CD14-positive monocyte (primary cell): ENCODE measurements at regions not wholly inside any gene's neighbourhood (a gene's known extent, or its start where the extent isn't known, plus 50 kb on each side); places are given as distances from the start of the nearest gene placed in this dataset.

Experiments used
- DNase-seq, 3 donors: peaks; one replicate each; pipeline ENCODE4 v3.0.0-alpha.2; 2011 to 2022
- H2AFZ ChIP-seq: 2 replicates; pipeline ENCODE4 v1.6.0; 2012; ENCODE audit warnings: mild to moderate bottlenecking, low read depth, low read length, inconsistent platforms; ENCODE audit not compliant: insufficient read depth, poor library complexity, severe bottlenecking
- H3K27ac ChIP-seq, 2 donors: 1 replicate in 1 of 2; 2 replicates in 1 of 2; pipeline ENCODE4 v1.5.1; 2012 to 2013; ENCODE audit warnings: low read length in 2 of 2, control low read depth in 1 of 2, inconsistent platforms in 1 of 2, low read depth in 1 of 2, mild to moderate bottlenecking in 1 of 2
- H3K27me3 ChIP-seq, 2 donors: one replicate each; pipeline versions ENCODE4 v1.6.0 to v1.6.1; 2011 to 2013; ENCODE audit warnings: low read length in 2 of 2; ENCODE audit not compliant: control insufficient read depth in 2 of 2, insufficient read depth in 2 of 2
- H3K36me3 ChIP-seq, 2 donors: replicated peaks in 1 of 2; 1 replicate in 1 of 2; 2 replicates in 1 of 2; pipeline versions ENCODE4 v1.5.1 to v1.6.1; 2012 to 2013; ENCODE audit warnings: low read length in 2 of 2, control low read depth in 1 of 2, inconsistent platforms in 1 of 2, mild to moderate bottlenecking in 1 of 2; ENCODE audit not compliant: insufficient read depth in 2 of 2, control insufficient read depth in 1 of 2
- H3K4me1 ChIP-seq, 2 donors: 1 replicate in 1 of 2; 2 replicates in 1 of 2; pipeline versions ENCODE4 v1.5.1 to v1.6.1; 2012 to 2013; ENCODE audit warnings: low read length in 2 of 2, control low read depth in 1 of 2, inconsistent platforms in 1 of 2, mild to moderate bottlenecking in 1 of 2, moderate library complexity in 1 of 2; ENCODE audit not compliant: insufficient read depth in 2 of 2, control insufficient read depth in 1 of 2
- H3K4me2 ChIP-seq: replicated peaks from 2 replicates; pipeline ENCODE3; 2012; ENCODE audit warnings: low read length, moderate library complexity, mild to moderate bottlenecking; ENCODE audit not compliant: poor library complexity, severe bottlenecking; ENCODE audit errors: extremely low read depth
- H3K4me3 ChIP-seq, 3 experiments: fragments of 200-600 bp in 1 of 3; sonication (generic) in 1 of 3; replicated peaks in 1 of 3; 1 replicate in 2 of 3; 2 replicates in 1 of 3; pipeline ENCODE4 v1.5.1; 2011 to 2013; ENCODE audit warnings: low read length in 3 of 3, mild to moderate bottlenecking in 3 of 3, control low read depth in 2 of 3, low read depth in 2 of 3, inconsistent platforms in 1 of 3, moderate library complexity in 1 of 3
- H3K79me2 ChIP-seq: 2 replicates; pipeline ENCODE4 v1.6.0; 2012; ENCODE audit warnings: mild to moderate bottlenecking, control low read depth, inconsistent platforms, low read length, moderate library complexity; ENCODE audit not compliant: insufficient read depth
- H3K9ac ChIP-seq: 2 replicates; pipeline ENCODE4 v1.6.0; 2017; ENCODE audit warnings: low read length, mild to moderate bottlenecking; ENCODE audit not compliant: insufficient read depth, poor library complexity, severe bottlenecking
- H3K9me3 ChIP-seq, 2 donors: replicated peaks in 1 of 2; 1 replicate in 1 of 2; 2 replicates in 1 of 2; pipeline versions ENCODE4 v1.5.1 to v1.6.1; 2012 to 2013; ENCODE audit warnings: low read length in 2 of 2, control low read depth in 1 of 2; ENCODE audit not compliant: control insufficient read depth in 1 of 2, insufficient read depth in 1 of 2
- H4K20me1 ChIP-seq: 2 replicates; pipeline ENCODE4 v1.6.0; 2012; ENCODE audit warnings: mild to moderate bottlenecking, low read length, control low read depth, moderate library complexity; ENCODE audit not compliant: insufficient read depth
- H3K27ac Mint-ChIP-seq, 7 donors: one replicate each; pipeline ENCODE4 v1.8.0; 2020; ENCODE audit warnings: mild to moderate bottlenecking in 7 of 7, mixed read lengths in 7 of 7, moderate library complexity in 6 of 7, inconsistent platforms in 2 of 7
- H3K27me3 Mint-ChIP-seq, 3 donors: one replicate each; pipeline ENCODE4 v1.8.0; 2021 to 2022; ENCODE audit warnings: low read depth in 3 of 3, mild to moderate bottlenecking in 3 of 3, mixed read lengths in 3 of 3, moderate library complexity in 3 of 3, inconsistent platforms in 1 of 3
- H3K36me3 Mint-ChIP-seq, 2 donors: one replicate each; pipeline ENCODE4 v1.8.0; 2020; ENCODE audit warnings: mixed read lengths in 2 of 2, inconsistent platforms in 1 of 2, mild to moderate bottlenecking in 1 of 2
- H3K4me1 Mint-ChIP-seq: one replicate; pipeline ENCODE4 v1.8.0; 2020; ENCODE audit warnings: mild to moderate bottlenecking, mixed read lengths
- H3K4me3 Mint-ChIP-seq, 2 donors: one replicate each; pipeline ENCODE4 v1.8.0; 2020; ENCODE audit warnings: mild to moderate bottlenecking in 2 of 2, mixed read lengths in 2 of 2, moderate library complexity in 1 of 2
- H3K9me3 Mint-ChIP-seq, 7 donors: one replicate each; pipeline ENCODE4 v1.8.0; 2020 to 2022; ENCODE audit warnings: mixed read lengths in 7 of 7, mild to moderate bottlenecking in 6 of 7, moderate library complexity in 6 of 7, inconsistent platforms in 2 of 7
- CTCF ChIP-seq: fragments of 200-600 bp; IDR thresholded peaks from one replicate; pipeline ENCODE4 v1.8.0; 2022; ENCODE audit warnings: antibody characterized with exemption, mild to moderate bottlenecking
- WGBS: methylation state at CpG from one replicate; pipeline ENCODE4 v1.1.5; 2013; ENCODE audit warnings: missing lambda C conversion rate; ENCODE audit not compliant: insufficient coverage; 5-methylcytosine and 5-hydroxymethylcytosine counted together
- intact Hi-C, 2 donors: fragments of 100-400 bp; cut with micrococcal nuclease; formaldehyde crosslinking; loops; one replicate each; pipeline versions ENCODE4 v1.15.0 to v1.15.1; 2023

GRCh38 chr10:3723766-3724165, 61.2 kb downstream of the KLF6 start:
- Mint-ChIP-seq H3K9me3 (peaks cover 0 to 8% (median 0%) of the 10 kb centered on the region in 7 donors), H3K36me3 (peaks cover 0 to 4% of the 10 kb centered on the region in 2 donors), H3K4me3 (no peak overlapping the region), H3K27ac (no peak overlapping the region), H3K4me1 (peaks cover 44% of the 10 kb centered on the region), H3K27me3 (peaks cover 0 to 1% (median 0%) of the 10 kb centered on the region in 3 donors)
- Histone ChIP-seq H3K27ac (no peak overlapping the region), H3K4me2 (no peak overlapping the region), H3K79me2 (no peaks in the 10 kb centered on the region), H3K27me3 (no peaks in the 10 kb centered on the region), H4K20me1 (no peaks in the 10 kb centered on the region), H3K4me1 (peaks cover 36 to 42% of the 10 kb centered on the region in 2 donors), H3K9me3 (no peaks in the 10 kb centered on the region), H3K36me3 (no peaks in the 10 kb centered on the region), H3K4me3 (no peak overlapping the region), H2AFZ (no peak overlapping the region), H3K9ac (no peak overlapping the region)
- no peak for DNase-seq
- WGBS, result no CpG with 5 or more reads among the region's 5 CpGs
- intact Hi-C loops, result loop anchor here (5.0 kb wide), 2 partner anchors 39 to 54 kb away; no protein-coding TSS in a partner anchor
- TF ChIP-seq CTCF, result no peak

- H3K4me2 ChIP-seq, result peak overlapping the region; percentile 71
- 7% methylated on average over 3 of the region's 8 CpGs for WGBS
Measured at GRCh38 chr10:3720228-3721019, 64.6 kb downstream of the KLF6 start.

More at GRCh38 chr10:3720228-3721019, 64.6 kb downstream of the KLF6 start:
- Histone ChIP-seq H3K79me2 (no peaks in the 10 kb centered on the region), H2AFZ (peak overlapping the region; percentile 39), H3K9ac (peak overlapping the region; percentile 40), H3K4me1 (peaks cover 48 to 55% of the 10 kb centered on the region in 2 donors), H3K36me3 (no peaks in the 10 kb centered on the region), H3K27ac (peak overlapping the region; percentile 85 to 92), H3K27me3 (no peaks in the 10 kb centered on the region), H3K9me3 (no peaks in the 10 kb centered on the region), H4K20me1 (no peaks in the 10 kb centered on the region), H3K4me3 (peak overlapping the region in 1 of 3 experiments; percentile 65)
- intact Hi-C loops, result loop anchor here (5.0 kb wide), 2 partner anchors 42 to 57 kb away; no protein-coding TSS in a partner anchor
- Mint-ChIP-seq H3K9me3 (peaks cover 0 to 8% (median 3%) of the 10 kb centered on the region in 7 donors), H3K36me3 (peaks cover 0 to 4% of the 10 kb centered on the region in 2 donors), H3K27me3 (peaks cover 0 to 3% (median 0%) of the 10 kb centered on the region in 3 donors), H3K27ac (peak overlapping the region; percentile 97 to 99 (median 99)), H3K4me3 (peak overlapping the region; percentile 65 to 88), H3K4me1 (peaks cover 67% of the 10 kb centered on the region)
- peak; percentile 97 to 99 (median 98) for DNase-seq
- no peak for TF ChIP-seq CTCF
